ENCODE measurements at regions not wholly inside any gene's neighbourhood (a gene's known extent, or its start where the extent isn't known, plus 50 kb on each side); places are given as distances from the start of the nearest gene placed in this dataset.

DNA sequence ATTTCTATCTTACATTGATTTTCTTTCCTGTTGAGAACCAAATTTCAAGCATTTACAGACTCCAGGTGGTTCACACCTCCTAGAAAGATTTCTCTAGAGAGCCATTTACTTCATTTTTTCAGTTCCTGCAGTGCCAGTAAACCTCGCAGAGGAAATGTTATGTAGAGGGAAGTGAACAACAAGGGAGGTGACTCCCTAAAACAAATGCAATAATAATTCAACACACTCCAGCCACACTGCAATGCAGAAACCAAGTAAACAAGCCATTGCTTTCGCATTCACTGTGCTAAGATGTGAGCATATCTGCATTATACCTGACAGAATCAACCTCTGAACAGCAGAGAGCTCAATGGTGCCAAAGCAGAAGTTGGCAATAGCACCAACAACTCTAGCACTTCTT, 215.1 kb downstream of the RBM26 start:
- TF ChIP-seq, protein P1, sequence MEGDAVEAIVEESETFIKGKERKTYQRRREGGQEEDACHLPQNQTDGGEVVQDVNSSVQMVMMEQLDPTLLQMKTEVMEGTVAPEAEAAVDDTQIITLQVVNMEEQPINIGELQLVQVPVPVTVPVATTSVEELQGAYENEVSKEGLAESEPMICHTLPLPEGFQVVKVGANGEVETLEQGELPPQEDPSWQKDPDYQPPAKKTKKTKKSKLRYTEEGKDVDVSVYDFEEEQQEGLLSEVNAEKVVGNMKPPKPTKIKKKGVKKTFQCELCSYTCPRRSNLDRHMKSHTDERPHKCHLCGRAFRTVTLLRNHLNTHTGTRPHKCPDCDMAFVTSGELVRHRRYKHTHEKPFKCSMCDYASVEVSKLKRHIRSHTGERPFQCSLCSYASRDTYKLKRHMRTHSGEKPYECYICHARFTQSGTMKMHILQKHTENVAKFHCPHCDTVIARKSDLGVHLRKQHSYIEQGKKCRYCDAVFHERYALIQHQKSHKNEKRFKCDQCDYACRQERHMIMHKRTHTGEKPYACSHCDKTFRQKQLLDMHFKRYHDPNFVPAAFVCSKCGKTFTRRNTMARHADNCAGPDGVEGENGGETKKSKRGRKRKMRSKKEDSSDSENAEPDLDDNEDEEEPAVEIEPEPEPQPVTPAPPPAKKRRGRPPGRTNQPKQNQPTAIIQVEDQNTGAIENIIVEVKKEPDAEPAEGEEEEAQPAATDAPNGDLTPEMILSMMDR (conservative IDR thresholded peaks at IDR 0.05) = no peak
- TF ChIP-seq ZFX (IDR thresholded peaks at IDR 0.05) = no peak
